ES-I3 (cell line): ENCODE measurements at regions not wholly inside any gene's neighbourhood (a gene's known extent, or its start where the extent isn't known, plus 50 kb on each side); places are given as distances from the start of the nearest gene placed in this dataset.
"Not testable (repeated sequence)": the region's sequence is repeated elsewhere in the genome, so short reads cannot be mapped to it uniquely, and the experiment has no call there.

ENCODE experiments used
- H3K36me3 ChIP-seq: 2 replicates; pipeline ENCODE4 v1.6.1; 2013; ENCODE audit warnings: mild to moderate bottlenecking, low read length, control low read depth, moderate library complexity; ENCODE audit not compliant: insufficient read depth
- H3K4me1 ChIP-seq: 2 replicates; pipeline ENCODE4 v1.6.1; 2013; ENCODE audit warnings: mild to moderate bottlenecking, control low read depth, low read length; ENCODE audit not compliant: insufficient read depth
- H3K9ac ChIP-seq: 2 replicates; pipeline ENCODE4 v1.6.1; 2013; ENCODE audit warnings: low read depth, mild to moderate bottlenecking, low read length, moderate library complexity
- H3K9me3 ChIP-seq: 2 replicates; pipeline ENCODE4 v1.6.1; 2013; ENCODE audit warnings: mild to moderate bottlenecking, low read length, moderate library complexity; ENCODE audit not compliant: control insufficient read depth, insufficient read depth

DNA sequence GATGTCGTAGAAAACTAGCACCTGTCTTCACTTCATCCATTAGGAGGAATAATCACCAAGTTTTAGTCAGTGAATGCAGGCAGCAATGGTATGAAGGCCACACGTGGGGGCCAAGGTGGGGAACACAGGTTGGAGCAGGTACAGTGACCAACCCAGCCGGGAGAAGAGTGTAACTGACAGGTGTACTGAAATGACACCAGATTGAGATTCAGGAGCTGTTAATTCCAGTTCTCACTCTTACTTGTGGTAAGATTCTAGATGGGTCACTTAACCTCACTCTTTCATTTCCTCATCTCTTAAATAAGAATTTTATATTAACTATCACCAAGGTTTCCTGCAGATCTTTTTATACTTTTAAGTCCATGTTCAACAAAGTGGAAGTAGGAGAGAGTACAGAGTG lies 206.2 kb upstream of the PTBP2 start:
- Histone ChIP-seq H3K9ac (no peak overlapping the region), H3K36me3 (no peaks in the 10 kb centered on the region)

DNA sequence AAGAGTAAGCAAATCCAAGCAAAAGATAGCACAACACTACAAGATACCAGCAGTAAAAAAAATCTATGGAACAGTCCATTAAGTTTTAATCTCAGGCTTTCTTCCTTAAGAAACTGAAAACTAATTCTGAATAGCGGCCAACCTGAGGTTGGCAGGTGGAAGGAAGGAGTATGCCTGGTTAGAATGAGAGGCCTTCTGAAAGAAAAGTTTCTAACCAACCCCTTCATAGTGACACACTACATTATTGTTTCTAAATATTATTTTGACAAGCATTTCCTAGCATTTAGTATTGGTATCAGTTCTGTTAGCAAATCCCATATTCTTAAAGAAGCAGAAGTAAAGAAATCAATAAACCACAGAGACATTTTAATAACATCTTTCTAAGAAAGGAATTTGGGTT lies 205.7 kb upstream of the PTBP2 start:
- H3K9me3 ChIP-seq: no peaks in the 10 kb centered on the region
- H3K4me1 ChIP-seq: peaks cover 9% of the 10 kb centered on the region; the same call in 1 of the 2 replicates
- no peak overlapping the region for H3K9ac ChIP-seq
- no peaks in the 10 kb centered on the region for H3K36me3 ChIP-seq

More for the DNA sequence above, 206.2 kb upstream of the PTBP2 start:
- H3K9me3 ChIP-seq: no peaks in the 10 kb centered on the region
- peaks cover 5% of the 10 kb centered on the region for H3K4me1 ChIP-seq

DNA sequence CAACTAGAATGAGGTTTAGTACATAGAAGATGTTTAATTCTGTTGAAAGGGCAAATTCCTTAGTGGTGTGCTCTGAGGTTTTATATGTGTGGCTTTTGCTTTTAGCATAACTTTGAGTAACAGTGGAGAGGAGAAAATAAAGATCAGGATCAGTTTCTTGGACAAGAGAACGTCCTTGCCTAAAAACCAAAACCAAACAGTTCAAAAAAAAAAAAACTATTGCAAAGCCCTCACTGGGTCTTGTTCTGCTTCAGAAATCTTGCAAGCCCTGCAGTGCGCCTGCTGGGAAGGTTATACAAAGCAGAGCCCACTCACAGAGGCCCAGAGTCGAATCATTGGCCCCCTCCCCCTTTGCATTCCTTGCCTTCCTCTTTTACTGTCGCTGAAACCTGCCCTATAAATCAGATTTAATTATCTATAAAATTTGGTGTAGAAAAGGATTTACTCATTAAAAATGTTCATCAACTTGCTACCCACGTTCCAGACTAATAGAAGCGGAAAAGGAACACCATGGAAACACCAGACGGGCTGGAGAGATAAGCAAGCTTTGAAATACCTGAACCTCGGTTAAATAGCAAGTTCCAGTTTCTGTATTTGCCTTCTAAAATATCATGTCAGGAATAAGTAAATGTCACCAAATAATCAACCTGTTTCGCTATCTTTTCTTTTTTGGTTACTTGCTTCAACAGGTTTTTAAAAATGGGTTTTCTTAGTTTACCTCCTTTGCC lies 201.6 kb upstream of the PTBP2 start:
- H3K9me3 ChIP-seq: no peaks in the 10 kb centered on the region
- H3K4me1 ChIP-seq: peaks cover 42% of the 10 kb centered on the region
- H3K9ac ChIP-seq: no peak overlapping the region
- H3K36me3 ChIP-seq: no peaks in the 10 kb centered on the region

DNA sequence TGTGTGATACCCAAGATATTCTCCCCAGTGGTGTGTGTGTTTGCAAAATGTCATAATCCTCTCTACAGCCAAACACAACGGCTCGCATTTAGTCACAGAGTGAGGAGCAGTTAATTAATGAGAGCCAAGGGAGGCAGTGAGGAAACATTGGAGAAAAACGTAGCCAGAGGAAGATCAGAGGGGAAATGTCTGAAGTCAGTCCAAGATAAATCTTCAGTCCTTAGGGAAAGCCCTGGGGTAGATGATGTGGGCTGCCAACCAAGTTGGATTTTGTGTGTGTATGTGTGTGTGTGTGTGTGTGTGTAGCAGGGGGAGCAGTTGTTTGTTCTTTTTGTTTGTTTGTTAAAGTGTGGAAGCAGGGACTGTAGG lies 201.0 kb upstream of the PTBP2 start:
- no peaks in the 10 kb centered on the region for H3K9me3 ChIP-seq
- no peaks in the 10 kb centered on the region for H3K36me3 ChIP-seq
- H3K4me1 ChIP-seq: peaks cover 42% of the 10 kb centered on the region
- H3K9ac ChIP-seq: no peak overlapping the region

DNA sequence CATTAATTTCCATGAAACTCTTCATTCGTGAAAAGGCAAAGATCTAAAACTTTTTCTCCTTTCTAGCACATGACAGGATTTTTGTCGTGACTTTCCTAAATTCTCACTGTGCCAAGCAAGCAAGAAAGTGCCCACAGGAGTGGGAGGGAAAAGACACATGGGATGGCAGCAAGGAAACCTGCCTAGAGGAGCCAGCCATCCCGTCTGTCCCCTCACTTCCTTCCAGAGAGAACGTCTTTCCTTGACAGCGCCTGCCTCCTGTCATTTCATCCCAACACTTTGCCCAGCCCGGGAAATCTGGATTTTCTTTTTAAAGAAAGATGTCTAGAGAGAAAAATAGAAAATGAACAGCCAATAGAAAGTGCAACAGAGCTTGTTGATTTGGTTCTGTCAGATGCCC lies 200.6 kb upstream of the PTBP2 start:
- Histone ChIP-seq H3K4me1 (peaks cover 42% of the 10 kb centered on the region), H3K36me3 (no peaks in the 10 kb centered on the region; the same call in 1 of the 2 replicates), H3K9me3 (no peaks in the 10 kb centered on the region), H3K9ac (no peak overlapping the region)

DNA sequence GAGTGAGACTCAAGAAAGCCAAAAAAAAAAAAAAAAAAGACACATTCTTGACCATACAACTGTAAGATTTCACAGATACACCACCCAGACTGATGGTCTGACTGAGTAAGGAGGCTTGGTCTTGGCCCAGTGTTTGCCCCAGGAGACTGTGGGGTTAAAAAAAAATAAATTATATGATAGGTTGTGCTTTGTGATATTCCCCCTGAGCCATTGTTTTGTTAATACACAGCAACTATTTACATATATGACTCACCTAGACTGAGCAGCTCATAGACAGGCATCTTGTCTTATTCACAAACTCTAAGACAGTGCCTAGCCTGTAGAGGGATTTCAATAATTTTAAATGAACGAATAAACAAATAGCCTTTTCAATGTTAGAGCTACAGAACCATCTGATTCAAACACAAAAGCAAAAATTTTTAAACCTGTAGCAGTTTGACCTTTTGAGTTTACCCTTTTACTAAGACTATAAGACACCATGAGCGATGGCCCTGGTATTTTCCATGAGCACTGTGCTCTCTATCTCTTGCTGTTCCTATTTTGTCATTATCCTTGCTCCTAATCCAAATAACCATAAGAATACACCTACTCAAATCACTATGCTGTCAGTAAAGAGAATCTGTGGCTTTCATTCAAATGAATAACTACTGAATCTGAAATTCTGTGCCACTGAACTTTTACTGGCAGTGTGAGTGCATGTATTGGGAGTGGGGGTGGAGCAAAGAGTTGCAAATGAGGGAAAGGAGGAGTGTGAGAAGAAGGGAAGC lies 199.4 kb upstream of the PTBP2 start:
- Histone ChIP-seq H3K36me3 (no peaks in the 10 kb centered on the region; the same call in 1 of the 2 replicates), H3K9me3 (no peaks in the 10 kb centered on the region; the same call in 1 of the 2 replicates), H3K4me1 (peaks cover 42% of the 10 kb centered on the region), H3K9ac (peak overlapping the region; percentile 8; the same call in 1 of the 2 replicates)

DNA sequence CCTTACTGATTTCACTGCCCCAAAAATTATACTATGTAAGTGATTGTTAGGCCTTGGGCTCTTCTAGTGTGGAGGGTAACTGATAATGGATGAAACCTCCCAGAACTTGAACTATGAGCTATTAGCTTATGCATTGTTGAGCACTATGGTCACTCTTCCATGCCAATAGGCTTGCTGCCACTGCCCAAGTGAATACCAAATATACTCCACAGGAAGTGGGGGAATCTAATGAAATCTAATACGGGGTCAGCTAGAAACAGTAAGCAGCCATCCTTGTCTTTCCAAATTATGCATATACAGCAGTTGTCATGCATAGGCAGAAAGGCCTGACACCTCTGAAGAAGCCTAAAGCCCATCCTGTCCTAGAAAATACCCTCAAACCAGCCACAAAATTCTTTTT lies 198.7 kb upstream of the PTBP2 start:
- Histone ChIP-seq H3K36me3 (no peaks in the 10 kb centered on the region; the same call in 1 of the 2 replicates), H3K4me1 (peaks cover 42% of the 10 kb centered on the region), H3K9me3 (peaks cover 4% of the 10 kb centered on the region; the same call in 1 of the 2 replicates), H3K9ac (no peak overlapping the region)

DNA sequence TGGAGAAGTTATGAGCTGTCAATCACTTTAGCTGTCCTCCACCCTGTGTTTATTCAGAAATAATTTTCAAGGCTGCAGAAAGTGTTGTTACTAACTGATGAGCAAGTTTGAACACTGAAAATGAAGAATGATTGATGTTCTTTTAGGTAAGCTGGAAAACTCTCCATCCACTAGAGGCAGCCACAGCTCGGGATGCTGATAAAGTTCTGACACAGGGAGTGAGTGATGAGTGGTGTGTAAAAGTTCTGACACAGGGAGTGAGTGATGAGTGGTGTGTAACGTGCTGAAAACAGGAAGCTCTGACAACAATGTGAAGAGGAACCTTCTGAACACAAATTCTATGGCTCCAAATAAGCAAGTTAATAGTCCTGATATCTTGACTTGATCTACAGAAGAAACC lies 197.5 kb upstream of the PTBP2 start:
- Histone ChIP-seq H3K4me1 (peaks cover 42% of the 10 kb centered on the region), H3K9me3 (peaks cover 10% of the 10 kb centered on the region), H3K9ac (no peak overlapping the region), H3K36me3 (no peaks in the 10 kb centered on the region; the same call in 1 of the 2 replicates)

DNA sequence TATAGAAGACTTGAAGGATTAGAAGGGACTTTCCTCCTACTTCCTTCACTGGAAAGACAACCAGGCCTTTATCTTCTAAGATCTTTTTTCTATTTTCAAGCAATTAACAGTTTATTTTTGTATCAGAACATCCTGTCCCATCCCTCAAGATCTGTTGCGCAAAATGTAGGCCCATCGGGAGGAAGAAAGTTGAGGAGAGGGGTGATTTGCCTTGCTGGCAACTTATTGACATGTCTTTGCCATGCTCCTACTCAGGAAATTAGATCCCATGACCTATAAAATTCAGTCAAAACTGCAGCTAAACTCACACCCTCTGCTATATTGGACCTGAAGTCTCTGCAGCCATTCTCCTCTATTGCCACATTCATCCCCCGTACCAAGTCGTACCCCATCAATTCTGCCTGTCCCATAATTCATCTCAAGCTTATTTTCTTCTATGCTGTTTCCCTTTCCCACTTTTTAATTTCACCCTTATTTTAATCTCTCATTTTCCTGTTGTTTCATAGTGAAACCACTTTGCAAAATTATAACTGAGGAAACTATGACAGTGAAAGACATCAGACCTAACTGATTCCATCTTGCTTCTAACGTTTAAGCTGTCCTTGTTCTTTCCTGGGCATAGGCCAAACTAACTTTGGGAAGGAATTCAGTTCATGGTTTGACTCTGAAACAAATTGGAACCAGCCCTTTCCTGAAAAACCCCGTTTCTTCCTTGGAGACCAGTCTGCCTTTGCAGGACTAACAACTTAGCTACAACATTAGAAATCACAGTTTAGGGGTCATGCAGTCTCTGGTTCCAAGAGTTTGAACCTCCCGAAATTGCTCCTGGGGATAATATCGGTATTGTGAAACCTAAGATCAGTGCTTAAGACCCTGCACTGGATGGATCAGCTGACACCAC lies 195.7 kb upstream of the PTBP2 start:
- peaks cover 13% of the 10 kb centered on the region for H3K9me3 ChIP-seq
- no peaks in the 10 kb centered on the region; the same call in 1 of the 2 replicates for H3K36me3 ChIP-seq
- peaks cover 33% of the 10 kb centered on the region for H3K4me1 ChIP-seq
- no peak overlapping the region for H3K9ac ChIP-seq

DNA sequence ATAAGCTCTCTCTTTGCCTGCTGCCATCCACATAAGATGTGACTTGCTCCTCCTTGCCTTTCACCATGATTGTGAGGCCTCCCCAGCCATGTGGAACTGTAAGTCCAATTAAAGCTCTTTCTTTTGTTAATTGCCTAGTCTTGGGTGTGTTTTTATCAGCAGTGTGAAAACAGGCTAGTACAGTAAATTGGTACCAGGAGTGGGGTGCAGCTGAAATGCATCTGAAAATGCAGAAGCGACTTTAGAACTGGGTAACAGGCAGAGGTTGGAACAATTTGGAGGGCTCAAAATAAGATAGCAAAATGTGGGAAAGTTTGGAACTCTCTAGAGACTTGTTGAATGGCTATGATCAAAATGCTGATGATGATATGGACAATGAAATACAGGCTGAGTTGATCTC lies 192.9 kb upstream of the PTBP2 start:
- not testable (repeated sequence) for H3K4me1 ChIP-seq, H3K9ac ChIP-seq, H3K36me3 ChIP-seq
- H3K9me3 ChIP-seq: peaks cover 13% of the 10 kb centered on the region

DNA sequence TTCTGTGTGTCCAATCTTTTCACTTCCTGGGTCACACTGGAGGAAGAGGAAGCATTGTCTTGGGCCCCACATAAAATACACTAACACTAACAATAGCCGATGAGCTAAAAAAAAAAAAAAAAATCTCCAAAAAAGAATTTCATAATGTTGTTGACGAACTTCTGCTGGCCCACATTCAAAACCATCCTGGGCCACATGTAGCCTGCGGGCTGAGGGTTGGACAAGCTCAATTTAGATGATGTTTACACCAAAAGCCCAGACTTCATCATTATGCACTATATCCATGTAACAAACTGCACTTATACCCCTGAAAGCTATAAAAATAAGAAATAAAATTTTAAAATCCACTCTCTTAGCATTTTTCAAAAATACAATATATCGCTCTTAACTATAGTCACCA lies 187.8 kb upstream of the PTBP2 start:
- no peaks in the 10 kb centered on the region for H3K36me3 ChIP-seq
- no peak overlapping the region for H3K9ac ChIP-seq
- H3K4me1 ChIP-seq: no peaks in the 10 kb centered on the region
- H3K9me3 ChIP-seq: peaks cover 6% of the 10 kb centered on the region; the same call in 1 of the 2 replicates

DNA sequence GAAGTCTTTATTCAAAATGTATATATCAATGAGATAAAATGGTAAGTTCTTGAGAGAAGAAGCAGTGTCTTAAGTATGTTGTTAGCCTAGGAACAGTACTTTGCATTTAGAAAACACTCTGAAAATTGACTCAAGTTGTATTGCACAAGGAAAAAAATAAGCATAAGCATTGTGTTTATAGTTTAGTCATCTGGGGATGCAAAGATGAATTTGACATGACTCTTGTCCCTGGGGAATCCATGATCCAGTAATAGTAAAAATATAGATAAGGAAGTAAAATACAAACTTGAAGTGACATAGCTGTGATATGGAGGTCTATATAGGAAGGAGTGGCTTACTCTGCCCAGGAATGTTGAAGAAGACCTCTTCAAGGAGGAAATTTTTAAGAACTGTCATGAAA lies 185.0 kb upstream of the PTBP2 start:
- Histone ChIP-seq H3K36me3 (no peaks in the 10 kb centered on the region), H3K4me1 (no peaks in the 10 kb centered on the region), H3K9ac (no peak overlapping the region), H3K9me3 (no peaks in the 10 kb centered on the region)

DNA sequence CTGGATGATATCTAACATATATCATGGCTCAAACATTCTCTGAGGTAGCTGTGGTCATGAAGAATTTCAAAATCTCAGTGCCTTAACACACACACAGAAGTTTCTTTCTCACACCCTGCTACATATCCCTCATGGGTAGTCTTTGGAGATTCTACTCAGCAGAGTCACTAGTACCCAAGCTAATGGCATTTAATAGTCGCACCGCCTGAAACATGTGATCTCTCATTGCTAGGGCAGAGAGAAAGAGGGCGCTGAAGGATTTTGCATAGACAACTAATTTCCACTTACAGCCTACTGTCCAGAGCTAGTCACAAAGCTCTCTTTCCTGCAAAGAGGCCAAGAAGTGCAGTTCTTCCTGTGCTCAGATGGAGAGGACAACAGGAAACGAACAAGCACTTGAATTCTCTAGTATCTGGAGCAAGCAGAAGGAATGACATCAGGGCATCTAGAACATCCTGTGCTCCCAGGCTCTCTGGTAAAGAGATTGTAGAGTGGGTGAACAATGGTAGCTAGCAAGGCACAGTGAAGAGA lies 183.4 kb upstream of the PTBP2 start:
- Histone ChIP-seq H3K4me1 (no peaks in the 10 kb centered on the region), H3K9ac (no peak overlapping the region), H3K9me3 (no peaks in the 10 kb centered on the region), H3K36me3 (no peaks in the 10 kb centered on the region)

DNA sequence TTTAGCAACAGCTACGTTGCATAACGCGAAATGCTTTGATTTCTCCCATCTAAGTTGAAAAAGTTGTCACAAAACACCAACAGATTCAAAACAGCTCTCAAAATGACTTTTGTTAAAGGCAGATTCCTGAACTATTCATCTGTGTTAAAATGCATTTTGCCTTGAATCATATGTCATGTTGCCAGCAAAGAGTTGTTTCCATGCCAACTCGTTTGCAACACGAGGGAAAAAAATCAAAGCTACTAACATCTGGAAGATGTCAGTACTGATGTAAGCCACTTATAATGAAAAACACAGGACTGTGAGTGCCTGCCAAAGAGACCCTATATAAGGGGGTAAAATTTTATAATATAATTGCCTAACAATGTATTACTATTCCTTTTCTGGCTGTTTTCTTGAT lies 182.7 kb upstream of the PTBP2 start:
- H3K36me3 ChIP-seq: no peaks in the 10 kb centered on the region
- H3K4me1 ChIP-seq: no peaks in the 10 kb centered on the region
- H3K9me3 ChIP-seq: no peaks in the 10 kb centered on the region
- H3K9ac ChIP-seq: no peak overlapping the region
